ENCODE measurements at regions not wholly inside any gene's neighbourhood (a gene's known extent, or its start where the extent isn't known, plus 50 kb on each side); places are given as distances from the start of the nearest gene placed in this dataset.

GRCh38 chr12:75771023-75771422, 259.6 kb upstream of the KRR1 start:
- intact Hi-C loops (cut with DNase I), result no loop called here
- no peaks in the 10 kb centered on the region for H3K4me1 ChIP-seq
- H3K9me3 ChIP-seq, result no peaks in the 10 kb centered on the region
- H3K4me3 ChIP-seq, result no peak overlapping the region
- TF ChIP-seq, protein P1, sequence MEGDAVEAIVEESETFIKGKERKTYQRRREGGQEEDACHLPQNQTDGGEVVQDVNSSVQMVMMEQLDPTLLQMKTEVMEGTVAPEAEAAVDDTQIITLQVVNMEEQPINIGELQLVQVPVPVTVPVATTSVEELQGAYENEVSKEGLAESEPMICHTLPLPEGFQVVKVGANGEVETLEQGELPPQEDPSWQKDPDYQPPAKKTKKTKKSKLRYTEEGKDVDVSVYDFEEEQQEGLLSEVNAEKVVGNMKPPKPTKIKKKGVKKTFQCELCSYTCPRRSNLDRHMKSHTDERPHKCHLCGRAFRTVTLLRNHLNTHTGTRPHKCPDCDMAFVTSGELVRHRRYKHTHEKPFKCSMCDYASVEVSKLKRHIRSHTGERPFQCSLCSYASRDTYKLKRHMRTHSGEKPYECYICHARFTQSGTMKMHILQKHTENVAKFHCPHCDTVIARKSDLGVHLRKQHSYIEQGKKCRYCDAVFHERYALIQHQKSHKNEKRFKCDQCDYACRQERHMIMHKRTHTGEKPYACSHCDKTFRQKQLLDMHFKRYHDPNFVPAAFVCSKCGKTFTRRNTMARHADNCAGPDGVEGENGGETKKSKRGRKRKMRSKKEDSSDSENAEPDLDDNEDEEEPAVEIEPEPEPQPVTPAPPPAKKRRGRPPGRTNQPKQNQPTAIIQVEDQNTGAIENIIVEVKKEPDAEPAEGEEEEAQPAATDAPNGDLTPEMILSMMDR (IDR thresholded peaks at IDR 0.05), result no peak
- H3K27ac ChIP-seq, result no peak overlapping the region
- no peaks in the 10 kb centered on the region for H3K36me3 ChIP-seq
- DNase-seq, result no peak
- no peaks in the 10 kb centered on the region for H3K27me3 ChIP-seq
- no peak overlapping the region for H3K9ac ChIP-seq (ENCODE audit: low read depth in 2 of 2, low read length in 2 of 2)

- Histone ChIP-seq H3K27me3 (no peaks in the 10 kb centered on the region), H3K4me1 (no peaks in the 10 kb centered on the region), H3K36me3 (no peaks in the 10 kb centered on the region), H3K4me3 (no peak overlapping the region), H3K9ac (ENCODE audit: low read depth in 2 of 2, low read length in 2 of 2) (no peak overlapping the region), H3K27ac (no peak overlapping the region), H3K9me3 (no peaks in the 10 kb centered on the region)
- DNase-seq, result no peak
- TF ChIP-seq, protein P1 (IDR thresholded peaks at IDR 0.05), result no peak
- intact Hi-C loops (cut with DNase I), result no loop called here
Observed at GRCh38 chr12:75767957-75768356, 256.5 kb upstream of the KRR1 start.

GRCh38 chr12:75766263-75767160, 255.1 kb upstream of the KRR1 start:
- H3K9me3 ChIP-seq, result no peaks in the 10 kb centered on the region
- no peaks in the 10 kb centered on the region for H3K36me3 ChIP-seq
- intact Hi-C loops (cut with DNase I), result no loop called here
- DNase-seq, result no peak
- H3K27me3 ChIP-seq, result no peaks in the 10 kb centered on the region
- no peak overlapping the region for H3K27ac ChIP-seq
- H3K9ac ChIP-seq (ENCODE audit: low read depth in 2 of 2, low read length in 2 of 2), result no peak overlapping the region
- TF ChIP-seq, protein P1 (IDR thresholded peaks at IDR 0.05), result no peak
- H3K4me3 ChIP-seq, result no peak overlapping the region
- H3K4me1 ChIP-seq, result no peaks in the 10 kb centered on the region

GRCh38 chr12:75765170-75766059, 254.0 kb upstream of the KRR1 start:
- Histone ChIP-seq H3K4me3 (no peak overlapping the region), H3K27ac (no peak overlapping the region), H3K36me3 (no peaks in the 10 kb centered on the region), H3K9ac (ENCODE audit: low read depth in 2 of 2, low read length in 2 of 2) (no peak overlapping the region), H3K9me3 (no peaks in the 10 kb centered on the region), H3K27me3 (no peaks in the 10 kb centered on the region), H3K4me1 (no peaks in the 10 kb centered on the region)
- TF ChIP-seq, protein P1 (IDR thresholded peaks at IDR 0.05), result no peak
- DNase-seq, result no peak
- intact Hi-C loops (cut with DNase I), result no loop called here

GRCh38 chr12:75764091-75764841, 252.9 kb upstream of the KRR1 start:
- intact Hi-C loops (cut with DNase I), result no loop called here
- H3K4me1 ChIP-seq, result no peaks in the 10 kb centered on the region
- H3K27ac ChIP-seq, result no peak overlapping the region

More at GRCh38 chr12:75764091-75764841, 252.9 kb upstream of the KRR1 start:
- H3K9me3 ChIP-seq, result no peaks in the 10 kb centered on the region
- no peak overlapping the region for H3K4me3 ChIP-seq
- no peak overlapping the region for H3K9ac ChIP-seq (ENCODE audit: low read depth in 2 of 2, low read length in 2 of 2)
- no peak for DNase-seq
- H3K27me3 ChIP-seq, result no peaks in the 10 kb centered on the region
- H3K36me3 ChIP-seq, result no peaks in the 10 kb centered on the region
- TF ChIP-seq, protein P1 (IDR thresholded peaks at IDR 0.05), result no peak

All from colonic mucosa (tissue), 4 donors.